ENCODE measurements at regions not wholly inside any gene's neighbourhood (a gene's known extent, or its start where the extent isn't known, plus 50 kb on each side); places are given as distances from the start of the nearest gene placed in this dataset.

- TF ChIP-seq ZNF8 (CRISPR knock-in tag; IDR thresholded peaks at IDR 0.05) (no peak), RARB (CRISPR knock-in tag; IDR thresholded peaks at IDR 0.05) (no peak), SNAI2 (CRISPR knock-in tag; IDR thresholded peaks at IDR 0.05) (no peak), PPARA (CRISPR knock-in tag; IDR thresholded peaks at IDR 0.05; ENCODE audit: borderline replicate concordance) (no peak), CSRNP3 (CRISPR knock-in tag; IDR thresholded peaks at IDR 0.05) (no peak), ZFP3 (CRISPR knock-in tag; IDR thresholded peaks at IDR 0.05) (no peak), TSHZ2 (CRISPR knock-in tag; IDR thresholded peaks at IDR 0.05) (no peak)
Observed at GRCh38 chr22:27638329-27639233, 163.0 kb downstream of the MN1 start.

GRCh38 chr22:27639248-27640086 is 162.1 kb downstream of the MN1 start:
- TF ChIP-seq TSHZ2 (CRISPR knock-in tag; IDR thresholded peaks at IDR 0.05) = no peak
- TF ChIP-seq TOX (CRISPR knock-in tag; IDR thresholded peaks at IDR 0.05; ENCODE audit: borderline replicate concordance) = no peak
- no peak for TF ChIP-seq ISL1 (CRISPR knock-in tag; IDR thresholded peaks at IDR 0.05)
- no peak for TF ChIP-seq BACH2 (CRISPR knock-in tag; IDR thresholded peaks at IDR 0.05; ENCODE audit: borderline replicate concordance)
- no peak for TF ChIP-seq POU6F1 (CRISPR knock-in tag; IDR thresholded peaks at IDR 0.05; ENCODE audit: borderline replicate concordance, low read depth)
- no peak for TF ChIP-seq ZC3H10 (CRISPR knock-in tag; IDR thresholded peaks at IDR 0.05)
- no peak for ATAC-seq

More at GRCh38 chr22:27638329-27639233, 163.0 kb downstream of the MN1 start:
- no peak for ATAC-seq

GRCh38 chr22:27641049-27641795 is 160.3 kb downstream of the MN1 start:
- no peak for ATAC-seq
- TF ChIP-seq ZNF565 (CRISPR knock-in tag; conservative IDR thresholded peaks at IDR 0.05; ENCODE audit: low read depth) = no peak
- TF ChIP-seq TOX (CRISPR knock-in tag; IDR thresholded peaks at IDR 0.05; ENCODE audit: borderline replicate concordance) = no peak
- TF ChIP-seq ZC3H10 (CRISPR knock-in tag; IDR thresholded peaks at IDR 0.05) = no peak
- no peak for TF ChIP-seq CREB5 (CRISPR knock-in tag; IDR thresholded peaks at IDR 0.05; ENCODE audit: low read depth)
